Neuronal stem cell (in vitro differentiated cells): ENCODE measurements at regions not wholly inside any gene's neighbourhood (a gene's known extent, or its start where the extent isn't known, plus 50 kb on each side); places are given as distances from the start of the nearest gene placed in this dataset.

Experiments used
- DNase-seq: peaks from one replicate; pipeline ENCODE4 v3.0.0-alpha.2; 2013; ENCODE audit warnings: low spot score
- H2AFZ ChIP-seq: one replicate; pipeline ENCODE4 v1.6.1; 2013; ENCODE audit warnings: mild to moderate bottlenecking, low read length, inconsistent platforms
- H2AK5ac ChIP-seq: 2 replicates; pipeline ENCODE4 v1.6.1; 2013; ENCODE audit warnings: low read depth, mild to moderate bottlenecking, inconsistent platforms, low read length, moderate library complexity, mixed read lengths
- H2BK120ac ChIP-seq: 2 replicates; pipeline ENCODE4 v1.6.1; 2013; ENCODE audit warnings: low read depth, mild to moderate bottlenecking, inconsistent platforms, low read length, moderate library complexity, mixed read lengths
- H2BK12ac ChIP-seq: one replicate; pipeline ENCODE4 v1.6.1; 2013; ENCODE audit warnings: low read length, inconsistent platforms
- H2BK15ac ChIP-seq: 2 replicates; pipeline ENCODE4 v1.6.1; 2013; ENCODE audit warnings: mild to moderate bottlenecking, low read length, inconsistent platforms, mixed read lengths
- H2BK5ac ChIP-seq: one replicate; pipeline ENCODE4 v1.6.1; 2013; ENCODE audit warnings: inconsistent platforms, mild to moderate bottlenecking, low read length, moderate library complexity
- H3K14ac ChIP-seq: one replicate; pipeline ENCODE4 v1.6.1; 2013; ENCODE audit warnings: low read length, inconsistent platforms
- H3K18ac ChIP-seq: 2 replicates; pipeline ENCODE4 v1.6.1; 2013; ENCODE audit warnings: low read length, inconsistent platforms
- H3K23ac ChIP-seq: 2 replicates; pipeline ENCODE4 v1.6.1; 2013; ENCODE audit warnings: low read depth, mild to moderate bottlenecking, mixed read lengths, low read length, inconsistent platforms; ENCODE audit not compliant: poor library complexity
- H3K27ac ChIP-seq: replicated peaks from 3 replicates; pipeline ENCODE4 v1.5.1; 2013; ENCODE audit warnings: low read length, inconsistent platforms
- H3K27me3 ChIP-seq, 3 experiments: 2 replicates each; pipeline ENCODE4 v1.6.1; 2013; ENCODE audit warnings: low read length in 3 of 3, mild to moderate bottlenecking in 2 of 3, inconsistent platforms in 1 of 3, low read depth in 1 of 3, mixed read lengths in 1 of 3, moderate library complexity in 1 of 3; ENCODE audit not compliant: control insufficient read depth in 3 of 3, insufficient read depth in 3 of 3
- H3K36me3 ChIP-seq, 2 donors: replicated peaks in 1 of 2; 2 replicates each; pipeline ENCODE4 v1.6.1; 2013; ENCODE audit warnings: low read length in 2 of 2; ENCODE audit not compliant: control insufficient read depth in 2 of 2, insufficient read depth in 2 of 2
- H3K4ac ChIP-seq: 2 replicates; pipeline ENCODE4 v1.6.1; 2013; ENCODE audit warnings: inconsistent platforms, mild to moderate bottlenecking, low read length, moderate library complexity
- H3K4me1 ChIP-seq, 2 donors: 1 replicate in 1 of 2; 2 replicates in 1 of 2; pipeline ENCODE4 v1.6.1; 2013; ENCODE audit warnings: low read length in 2 of 2, low read depth in 1 of 2; ENCODE audit not compliant: control insufficient read depth in 2 of 2, insufficient read depth in 1 of 2
- H3K4me2 ChIP-seq: one replicate; pipeline ENCODE4 v1.6.1; 2013; ENCODE audit warnings: mild to moderate bottlenecking, low read length, inconsistent platforms; ENCODE audit not compliant: insufficient read depth, poor library complexity, severe bottlenecking
- H3K4me3 ChIP-seq, 2 donors: 2 replicates each; pipeline ENCODE4 v1.5.1; 2013; ENCODE audit warnings: low read length in 2 of 2, mild to moderate bottlenecking in 2 of 2, inconsistent platforms in 1 of 2, moderate library complexity in 1 of 2
- H3K79me1 ChIP-seq: one replicate; pipeline ENCODE4 v1.6.1; 2013; ENCODE audit warnings: low read depth, mild to moderate bottlenecking, inconsistent platforms, low read length, moderate library complexity
- H3K9ac ChIP-seq: one replicate; pipeline ENCODE4 v1.6.1; 2013; ENCODE audit warnings: mild to moderate bottlenecking, low read depth, low read length, inconsistent platforms; ENCODE audit not compliant: poor library complexity
- H3K9me3 ChIP-seq, 2 donors: replicated peaks in 1 of 2; 2 replicates each; pipeline versions ENCODE3 to v1.6.1; 2013; ENCODE audit warnings: low read length in 2 of 2, mild to moderate bottlenecking in 2 of 2, inconsistent platforms in 1 of 2, low read depth in 1 of 2, mixed read lengths in 1 of 2, moderate library complexity in 1 of 2; ENCODE audit not compliant: control insufficient read depth in 2 of 2, insufficient read depth in 1 of 2
- H4K8ac ChIP-seq: one replicate; pipeline ENCODE4 v1.6.1; 2013; ENCODE audit warnings: low read depth, mild to moderate bottlenecking, inconsistent platforms, low read length, moderate library complexity
- H4K91ac ChIP-seq: one replicate; pipeline ENCODE4 v1.6.1; 2013; ENCODE audit warnings: low read length, low read depth, mild to moderate bottlenecking, inconsistent platforms; ENCODE audit not compliant: poor library complexity
- WGBS, 2 donors: extraction: QIAGEN DNeasy Blood & Tissue Kit; methylation state at CpG; one replicate each; pipeline ENCODE4 v1.1.7; 2013; ENCODE audit warnings: missing lambda C conversion rate in 2 of 2, mixed read lengths in 1 of 2; ENCODE audit not compliant: insufficient read length in 2 of 2, insufficient replicate concordance in 1 of 2; ENCODE audit errors: extremely low coverage in 2 of 2; 5-methylcytosine and 5-hydroxymethylcytosine counted together

- Histone ChIP-seq H2BK5ac (no peak overlapping the region), H3K4me1 (peaks cover 2 to 19% of the 10 kb centered on the region in 2 donors), H3K79me1 (no peaks in the 10 kb centered on the region), H3K27ac (no peak overlapping the region), H4K91ac (no peak overlapping the region), H2BK120ac (no peak overlapping the region), H4K8ac (no peak overlapping the region), H3K9ac (no peak overlapping the region), H3K18ac (no peak overlapping the region), H3K9me3 (peaks cover 0 to 4% of the 10 kb centered on the region in 2 donors), H3K27me3 (no peaks in the 10 kb centered on the region), H2AFZ (no peak overlapping the region), H3K4me2 (no peak overlapping the region), H2BK12ac (no peak overlapping the region), H3K14ac (no peak overlapping the region), H3K36me3 (no peaks in the 10 kb centered on the region), H2BK15ac (no peak overlapping the region), H3K4me3 (no peak overlapping the region), H3K4ac (no peak overlapping the region), H2AK5ac (no peak overlapping the region), H3K23ac (no peak overlapping the region)
- no peak for DNase-seq
Observed at GRCh38 chr9:13902286-13903066, 411.5 kb downstream of the NFIB start.

DNA sequence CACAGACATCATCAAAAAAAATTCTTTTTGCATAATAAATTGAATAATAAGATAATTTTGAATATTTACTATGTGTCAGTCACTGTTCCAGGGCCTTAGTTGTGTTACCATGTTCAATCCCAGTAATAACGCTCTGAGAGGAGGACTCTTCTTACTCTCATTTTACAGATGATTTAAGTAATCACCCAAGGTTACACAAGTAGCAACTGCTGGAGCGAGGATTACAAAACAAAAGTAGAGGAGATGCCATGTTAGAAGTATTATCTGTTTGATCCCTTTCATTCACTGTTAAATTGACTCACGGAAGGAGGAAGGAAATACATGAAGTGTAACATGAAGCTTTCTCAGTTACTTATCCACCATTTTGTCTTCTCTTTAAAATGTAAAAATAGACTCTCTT, 412.8 kb downstream of the NFIB start:
- WGBS, 2 donors: no CpG with 5 or more reads among the region's 3 CpGs
- Histone ChIP-seq H3K27me3 (no peaks in the 10 kb centered on the region), H3K9me3 (no peaks in the 10 kb centered on the region), H3K18ac (no peak overlapping the region), H2AFZ (no peak overlapping the region), H3K4me3 (no peak overlapping the region), H3K23ac (no peak overlapping the region), H4K91ac (no peak overlapping the region), H3K27ac (no peak overlapping the region), H2AK5ac (no peak overlapping the region), H3K79me1 (no peaks in the 10 kb centered on the region), H3K14ac (no peak overlapping the region), H2BK12ac (no peak overlapping the region), H2BK5ac (no peak overlapping the region), H4K8ac (no peak overlapping the region), H2BK15ac (no peak overlapping the region), H3K4me2 (no peak overlapping the region), H3K4me1 (peaks cover 2 to 26% of the 10 kb centered on the region in 2 donors), H3K36me3 (no peaks in the 10 kb centered on the region), H3K4ac (no peak overlapping the region), H3K9ac (no peak overlapping the region), H2BK120ac (no peak overlapping the region)
- DNase-seq: no peak

DNA sequence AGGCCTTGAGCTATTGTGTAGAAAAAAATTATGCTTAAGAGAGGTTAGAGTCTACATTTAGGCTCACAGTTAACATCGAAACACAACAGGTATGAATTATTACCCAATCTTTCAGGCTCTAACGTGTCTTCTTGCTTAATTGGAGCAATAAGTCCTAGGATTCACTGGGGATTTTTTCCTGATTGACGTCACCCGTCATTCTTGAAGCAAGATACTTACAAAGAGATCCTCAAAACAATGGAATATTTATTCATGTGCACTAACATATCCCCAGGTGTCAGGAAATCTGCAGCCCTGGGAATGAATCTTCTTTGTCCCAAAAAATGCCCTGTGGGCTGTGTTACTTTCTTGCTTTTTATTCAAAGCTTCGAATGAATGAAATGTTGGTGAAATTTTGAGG, 413.5 kb downstream of the NFIB start:
- H2AFZ ChIP-seq: no peak overlapping the region
- no CpG with 5 or more reads among the region's 5 CpGs for WGBS, 2 donors
- no peak overlapping the region for H4K8ac ChIP-seq
- no peak overlapping the region for H3K4me2 ChIP-seq
- H2AK5ac ChIP-seq: no peak overlapping the region
- H3K18ac ChIP-seq: no peak overlapping the region
- H2BK12ac ChIP-seq: no peak overlapping the region
- no peak for DNase-seq
- no peak overlapping the region for H4K91ac ChIP-seq
- H3K4me1 ChIP-seq: peaks cover 2 to 26% of the 10 kb centered on the region in 2 donors
- H3K9me3 ChIP-seq: no peaks in the 10 kb centered on the region
- no peaks in the 10 kb centered on the region for H3K27me3 ChIP-seq
- H3K4ac ChIP-seq: no peak overlapping the region
- H3K36me3 ChIP-seq: no peaks in the 10 kb centered on the region
- no peak overlapping the region for H3K27ac ChIP-seq
- H2BK120ac ChIP-seq: no peak overlapping the region
- no peak overlapping the region for H3K23ac ChIP-seq
- H2BK15ac ChIP-seq: no peak overlapping the region
- no peaks in the 10 kb centered on the region for H3K79me1 ChIP-seq
- H3K4me3 ChIP-seq: no peak overlapping the region
- H2BK5ac ChIP-seq: no peak overlapping the region
- H3K9ac ChIP-seq: no peak overlapping the region
- H3K14ac ChIP-seq: no peak overlapping the region

DNA sequence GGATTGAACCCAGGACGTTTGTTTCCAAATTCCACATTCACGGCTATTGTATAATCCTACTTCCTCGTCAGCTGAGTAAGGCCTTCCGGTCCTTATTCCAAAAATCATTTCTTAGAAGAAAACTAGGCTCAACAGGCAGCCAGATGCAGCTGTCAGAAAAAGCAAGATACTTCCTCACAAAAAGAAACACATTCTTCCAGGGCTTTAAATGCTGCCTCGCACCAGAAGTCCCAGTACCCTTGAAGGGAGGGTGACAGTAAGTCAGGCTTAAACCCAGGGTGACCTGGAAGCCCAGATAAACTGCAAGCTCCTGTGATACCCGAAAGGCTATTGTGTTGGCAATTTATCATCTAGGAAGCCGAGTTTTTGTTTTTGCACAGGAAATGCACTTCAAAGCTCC, 414.0 kb downstream of the NFIB start:
- Histone ChIP-seq H2BK5ac (no peak overlapping the region), H3K36me3 (no peaks in the 10 kb centered on the region), H2BK12ac (no peak overlapping the region), H3K18ac (no peak overlapping the region), H3K4ac (no peak overlapping the region), H3K4me3 (no peak overlapping the region), H3K14ac (no peak overlapping the region), H3K9ac (no peak overlapping the region), H3K4me1 (peaks cover 2 to 26% of the 10 kb centered on the region in 2 donors), H4K8ac (no peak overlapping the region), H3K79me1 (no peaks in the 10 kb centered on the region), H2BK15ac (no peak overlapping the region), H2AFZ (no peak overlapping the region), H2AK5ac (no peak overlapping the region), H2BK120ac (no peak overlapping the region), H3K9me3 (no peaks in the 10 kb centered on the region), H4K91ac (no peak overlapping the region), H3K27me3 (no peaks in the 10 kb centered on the region), H3K4me2 (no peak overlapping the region), H3K23ac (no peak overlapping the region), H3K27ac (no peak overlapping the region)
- WGBS, 2 donors: no CpG with 5 or more reads among the region's 7 CpGs
- DNase-seq: no peak
